ENCODE measurements at regions not wholly inside any gene's neighbourhood (a gene's known extent, or its start where the extent isn't known, plus 50 kb on each side); places are given as distances from the start of the nearest gene placed in this dataset.

GRCh38 chr6:43858161-43859153 is 88.4 kb downstream of the VEGFA start:
- DNase-seq = no peak

- DNase-seq = no peak
Measured at GRCh38 chr6:43856005-43856765, 86.2 kb downstream of the VEGFA start.

DNA sequence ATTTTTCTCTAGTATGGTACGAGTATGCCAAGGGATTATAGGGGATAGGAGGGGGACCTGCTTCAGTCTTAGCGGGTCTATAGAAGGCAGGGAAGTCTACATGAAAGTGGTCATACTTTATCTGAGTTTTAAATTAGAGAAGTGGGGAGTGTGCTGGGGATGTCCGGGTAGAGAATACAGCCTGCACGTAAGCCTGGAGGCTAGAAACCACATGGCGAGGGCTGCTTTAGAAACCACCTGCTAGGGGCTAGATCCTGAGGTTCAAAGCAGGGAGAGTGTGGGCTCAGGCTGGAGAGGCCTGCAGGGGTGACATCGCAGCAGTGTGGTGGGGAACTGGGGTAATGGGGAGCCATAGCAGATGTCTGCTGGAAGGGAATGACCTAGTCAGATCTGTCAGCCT is 85.2 kb downstream of the VEGFA start:
- no peak for DNase-seq

DNA sequence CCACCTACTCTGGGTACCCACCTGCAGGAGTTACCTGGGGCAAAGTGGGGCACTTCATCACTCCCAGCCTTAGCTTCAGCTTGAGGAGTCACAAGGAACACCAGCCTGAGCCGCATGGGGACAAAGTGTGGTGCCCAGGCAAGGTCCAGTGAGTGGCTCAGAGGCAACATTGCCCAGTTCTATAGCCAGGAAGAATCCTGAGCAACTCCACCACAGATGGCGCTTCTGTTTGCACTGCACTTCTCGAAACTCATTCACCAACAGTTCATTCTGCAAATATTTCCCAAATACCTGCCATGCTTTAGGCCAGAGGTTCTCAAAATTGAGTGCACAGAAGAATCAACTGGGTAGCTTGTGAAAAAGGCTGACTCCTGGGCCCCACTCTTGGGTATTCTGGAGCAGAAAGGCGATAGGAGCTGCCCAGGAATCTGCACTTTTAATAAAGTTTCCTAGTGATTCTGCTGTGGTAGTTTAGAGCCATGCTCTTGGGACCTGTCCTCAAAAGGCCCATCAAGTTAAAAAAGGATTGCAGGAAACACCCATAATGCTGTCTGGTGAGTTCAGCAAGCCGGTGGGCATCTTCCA is 83.1 kb downstream of the VEGFA start:
- no peak for DNase-seq

- no peak for DNase-seq
Measured at GRCh38 chr6:43852350-43852864, 82.4 kb downstream of the VEGFA start.

DNA sequence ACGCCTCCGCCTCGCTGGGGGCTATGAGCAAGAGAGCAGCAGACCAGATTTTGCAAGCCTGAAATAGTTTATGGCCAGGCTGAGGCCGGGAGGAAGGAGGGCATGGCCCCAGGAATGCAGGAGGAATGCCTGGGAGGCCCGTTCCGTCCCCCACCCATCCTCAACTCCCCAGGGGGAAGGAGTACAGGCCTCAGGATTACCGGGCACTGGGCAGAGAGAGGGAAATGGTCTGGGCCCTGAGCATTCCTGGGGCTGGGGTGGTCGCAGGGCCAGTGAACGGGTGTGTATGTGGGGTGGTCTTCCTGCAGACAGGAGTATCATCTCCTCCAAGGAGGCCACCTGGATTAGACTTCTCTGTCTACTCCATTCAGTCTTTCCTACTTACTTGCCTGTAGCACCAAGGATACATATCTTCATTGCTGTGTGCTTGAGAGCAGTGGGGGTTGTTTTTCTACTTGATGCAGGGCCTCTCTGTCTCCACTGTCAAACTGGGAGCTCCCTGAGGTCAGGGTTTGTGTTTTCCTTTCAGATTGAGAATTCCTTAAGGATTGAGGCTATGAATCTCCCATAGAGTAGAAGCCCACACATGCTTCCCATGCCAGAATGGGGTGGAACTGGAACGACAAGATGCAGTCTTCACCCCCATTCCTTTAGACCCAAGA is 81.3 kb downstream of the VEGFA start:
- no peak for DNase-seq

DNA sequence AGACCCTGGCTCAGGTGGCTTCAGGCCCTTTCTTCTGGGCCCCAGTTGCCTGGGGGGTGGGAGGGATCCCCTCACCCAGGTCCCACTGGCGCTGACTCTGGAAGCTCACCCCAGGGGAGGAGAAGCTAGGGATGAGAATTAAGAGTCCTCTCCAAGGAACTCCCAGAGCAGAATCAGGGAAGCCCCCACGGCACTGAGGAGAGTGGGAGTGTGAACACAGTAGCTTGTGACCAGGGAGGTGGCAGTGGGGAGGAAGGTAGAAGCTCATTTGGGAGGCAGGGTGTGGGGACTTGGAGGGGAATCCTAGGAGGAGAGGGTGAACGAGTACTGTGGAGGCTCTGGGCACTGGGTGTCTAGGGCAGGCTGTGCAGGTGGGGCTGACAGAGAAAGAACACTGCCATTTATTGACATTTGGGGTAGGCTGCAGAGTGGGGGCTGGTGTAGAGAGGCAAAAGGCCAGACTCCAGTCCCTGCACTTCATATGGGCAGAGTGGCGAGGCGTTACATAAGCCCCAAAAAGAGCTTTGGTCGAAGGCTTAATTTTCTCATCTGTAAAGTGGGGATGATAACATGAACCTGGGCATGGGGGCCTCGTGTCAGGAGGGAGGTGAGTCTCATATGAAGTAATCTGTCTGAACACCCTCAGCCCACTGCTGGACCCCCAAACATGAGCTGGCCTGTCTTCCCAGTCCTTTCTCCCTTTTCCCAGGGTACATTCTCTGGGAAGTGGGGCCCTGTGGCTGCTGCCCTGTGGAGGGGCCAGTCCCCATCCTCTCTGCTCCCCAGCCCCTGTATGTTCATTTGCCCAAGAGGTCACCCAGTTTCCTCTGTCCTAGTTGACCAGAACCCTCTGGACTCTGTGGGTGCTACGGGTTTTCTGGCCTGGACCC is 80.5 kb downstream of the VEGFA start:
- no peak for DNase-seq

GRCh38 chr6:43849844-43850243 is 79.8 kb downstream of the VEGFA start:
- DNase-seq = no peak

GRCh38 chr6:43848671-43849391 is 78.8 kb downstream of the VEGFA start:
- DNase-seq = no peak

DNA sequence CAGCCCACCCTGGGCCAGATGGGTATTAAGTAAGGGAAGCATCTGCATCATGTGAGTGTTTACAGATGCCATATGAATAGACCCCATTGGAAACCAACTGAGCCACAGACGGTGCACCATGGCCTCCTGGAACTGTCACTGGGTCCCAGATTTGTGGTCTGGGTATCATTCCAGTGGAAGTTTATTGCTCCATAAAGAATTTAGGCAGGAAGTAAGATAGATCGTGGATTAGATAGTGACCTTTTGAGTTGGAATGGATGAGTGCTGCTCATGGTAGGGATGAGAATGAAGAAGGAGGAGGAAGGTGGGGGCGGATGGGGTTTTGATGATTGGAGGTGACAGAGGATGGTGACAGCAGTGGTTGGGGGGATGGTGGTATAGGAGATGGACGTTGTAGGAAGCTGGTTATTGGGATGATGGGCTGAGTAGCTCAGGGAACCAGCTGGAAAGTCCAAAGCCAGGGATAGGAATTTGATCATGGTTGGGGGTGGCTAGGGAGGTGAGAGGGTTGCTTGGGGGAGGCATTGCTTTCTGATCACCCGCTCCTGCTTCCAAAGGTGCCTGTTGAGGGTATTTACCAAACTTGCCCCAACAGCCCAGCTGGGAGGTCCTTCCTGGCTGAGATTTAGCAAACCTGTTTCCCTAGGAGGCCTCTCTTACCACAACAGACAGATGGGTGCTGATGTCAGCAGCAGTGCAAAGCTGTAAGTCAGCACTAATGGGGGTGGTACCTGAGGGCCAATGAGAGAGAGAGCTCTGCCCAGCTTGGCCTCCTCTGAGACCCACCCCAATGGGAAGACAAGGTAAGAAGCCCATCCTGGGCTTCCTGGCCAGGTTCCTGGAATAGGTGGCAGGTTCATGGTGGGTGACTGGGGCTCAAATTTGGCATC is 78.0 kb downstream of the VEGFA start:
- DNase-seq = no peak

DNA sequence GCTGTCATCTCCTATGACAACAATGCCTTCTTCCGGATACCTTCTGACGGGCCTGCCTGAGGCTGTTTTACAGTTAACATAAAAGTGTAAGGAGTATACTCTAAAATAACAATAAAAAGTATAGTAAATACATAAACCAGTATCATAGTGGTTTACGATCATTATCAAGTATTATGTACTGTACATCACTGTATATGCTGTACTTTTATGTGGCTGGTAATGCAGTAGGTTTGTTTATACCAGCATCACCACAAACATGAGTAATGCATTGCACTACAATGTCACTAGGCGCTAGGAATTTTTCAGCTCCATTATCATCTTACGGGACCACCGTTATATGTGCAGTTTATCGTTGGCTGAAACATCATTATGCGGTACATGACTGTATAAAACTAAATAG is 76.5 kb downstream of the VEGFA start:
- DNase-seq = no peak

- no peak for DNase-seq
Measured at GRCh38 chr6:43845646-43846045, 75.6 kb downstream of the VEGFA start.

DNA sequence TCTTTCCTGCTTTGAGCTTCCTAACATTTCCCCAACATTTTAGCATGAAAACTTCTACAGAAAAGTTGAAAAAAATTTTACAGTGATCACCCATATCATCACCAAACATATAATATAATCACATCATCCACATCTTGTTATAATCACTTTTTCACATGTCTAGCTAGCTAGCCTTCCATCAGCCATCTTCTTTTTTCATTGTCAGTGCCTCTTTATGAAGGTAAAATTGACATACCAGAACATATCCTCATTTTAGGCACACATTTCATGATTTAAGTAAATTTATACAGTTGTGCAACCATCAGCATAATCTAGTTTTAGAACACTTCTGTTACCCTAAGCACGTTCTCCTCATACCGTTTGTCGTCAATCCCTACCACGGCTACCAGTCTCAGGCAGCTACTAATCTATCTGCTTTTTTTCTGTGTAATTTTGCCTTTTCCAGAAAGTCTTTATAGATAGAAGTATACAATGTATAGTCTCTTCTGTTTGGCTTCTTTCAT is 73.7 kb downstream of the VEGFA start:
- no peak for DNase-seq

DNA sequence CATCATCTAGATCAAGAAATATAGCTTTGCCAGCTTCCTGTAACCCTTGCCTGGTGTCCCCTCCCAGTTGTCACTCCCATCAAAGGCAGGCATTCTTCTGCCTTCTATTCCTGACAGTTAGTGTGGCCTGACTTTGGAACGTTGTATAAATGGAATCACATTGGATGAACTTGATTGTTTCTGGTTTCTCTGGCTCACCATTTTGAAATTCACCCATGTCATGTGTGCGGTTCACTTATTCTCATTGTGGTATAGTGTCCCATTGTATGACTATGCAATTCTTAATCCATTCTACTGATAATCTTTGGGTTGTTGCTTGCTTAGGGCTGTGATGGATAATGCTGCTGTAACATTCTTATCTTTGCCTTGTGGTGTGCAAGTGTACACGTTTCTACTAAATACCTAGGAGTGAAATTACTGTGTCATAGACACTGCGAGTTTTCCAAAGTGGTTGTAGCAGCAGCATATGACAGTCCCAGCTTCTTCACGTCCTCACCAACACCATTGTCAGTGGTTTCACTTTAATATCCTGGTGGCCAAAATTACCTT is 73.2 kb downstream of the VEGFA start:
- no peak for DNase-seq

- no peak for DNase-seq
Measured at GRCh38 chr6:43842231-43842794, 72.3 kb downstream of the VEGFA start.

- DNase-seq = no peak
Measured at GRCh38 chr6:43840490-43841218, 70.6 kb downstream of the VEGFA start.
